ENCODE measurements at regions not wholly inside any gene's neighbourhood (a gene's known extent, or its start where the extent isn't known, plus 50 kb on each side); places are given as distances from the start of the nearest gene placed in this dataset.

- no peak for ATAC-seq
- TF ChIP-seq PATZ1 (CRISPR knock-in tag; IDR thresholded peaks at IDR 0.05; ENCODE audit: borderline replicate concordance), result no peak
- no peak for TF ChIP-seq POU6F1 (CRISPR knock-in tag; IDR thresholded peaks at IDR 0.05; ENCODE audit: borderline replicate concordance, low read depth)
- no peak for TF ChIP-seq ZNF8 (CRISPR knock-in tag; IDR thresholded peaks at IDR 0.05)
- TF ChIP-seq SNAI2 (CRISPR knock-in tag; IDR thresholded peaks at IDR 0.05), result no peak
- TF ChIP-seq ZFP3 (CRISPR knock-in tag; IDR thresholded peaks at IDR 0.05), result no peak
- no peak for TF ChIP-seq ZC3H10 (CRISPR knock-in tag; IDR thresholded peaks at IDR 0.05)
- no peak for TF ChIP-seq OSR1 (CRISPR knock-in tag; IDR thresholded peaks at IDR 0.05)
- no peak for TF ChIP-seq ZNF565 (CRISPR knock-in tag; conservative IDR thresholded peaks at IDR 0.05; ENCODE audit: low read depth)
- TF ChIP-seq ISL1 (CRISPR knock-in tag; IDR thresholded peaks at IDR 0.05), result no peak
- TF ChIP-seq RARB (CRISPR knock-in tag; IDR thresholded peaks at IDR 0.05), result no peak
- TF ChIP-seq TCF4 (CRISPR knock-in tag; IDR thresholded peaks at IDR 0.05; ENCODE audit: borderline replicate concordance), result no peak
- TF ChIP-seq ESRRG (CRISPR knock-in tag; IDR thresholded peaks at IDR 0.05), result no peak
- no peak for TF ChIP-seq TSHZ2 (CRISPR knock-in tag; IDR thresholded peaks at IDR 0.05)
These were observed 589.9 kb upstream of the GNPDA2 start for GRCh38 chr4:45316257-45316656.

GRCh38 chr4:45302828-45303227 is 576.5 kb upstream of the GNPDA2 start:
- no peak for ATAC-seq

GRCh38 chr4:45294464-45294863 is 568.1 kb upstream of the GNPDA2 start:
- TF ChIP-seq GLIS3 (CRISPR knock-in tag; IDR thresholded peaks at IDR 0.05), result no peak
- no peak for TF ChIP-seq ZFP3 (CRISPR knock-in tag; IDR thresholded peaks at IDR 0.05)
- no peak for TF ChIP-seq SNAI2 (CRISPR knock-in tag; IDR thresholded peaks at IDR 0.05)
- no peak for TF ChIP-seq OSR1 (CRISPR knock-in tag; IDR thresholded peaks at IDR 0.05)
- no peak for TF ChIP-seq ZNF8 (CRISPR knock-in tag; IDR thresholded peaks at IDR 0.05)
- no peak for TF ChIP-seq BACH2 (CRISPR knock-in tag; IDR thresholded peaks at IDR 0.05; ENCODE audit: borderline replicate concordance)
- TF ChIP-seq ARNTL (CRISPR knock-in tag; IDR thresholded peaks at IDR 0.05; ENCODE audit: borderline replicate concordance, low read depth), result no peak
- no peak for TF ChIP-seq TCF4 (CRISPR knock-in tag; IDR thresholded peaks at IDR 0.05; ENCODE audit: borderline replicate concordance)
- TF ChIP-seq PPARA (CRISPR knock-in tag; IDR thresholded peaks at IDR 0.05; ENCODE audit: borderline replicate concordance), result no peak
- no peak for TF ChIP-seq ZNF565 (CRISPR knock-in tag; conservative IDR thresholded peaks at IDR 0.05; ENCODE audit: low read depth)
- no peak for TF ChIP-seq PATZ1 (CRISPR knock-in tag; IDR thresholded peaks at IDR 0.05; ENCODE audit: borderline replicate concordance)
- no peak for TF ChIP-seq RARB (CRISPR knock-in tag; IDR thresholded peaks at IDR 0.05)
- no peak for TF ChIP-seq TSHZ2 (CRISPR knock-in tag; IDR thresholded peaks at IDR 0.05)
- no peak for TF ChIP-seq ISL1 (CRISPR knock-in tag; IDR thresholded peaks at IDR 0.05)
- ATAC-seq, result no peak

More at GRCh38 chr4:45302828-45303227, 576.5 kb upstream of the GNPDA2 start:
- TF ChIP-seq ZFP30 (CRISPR knock-in tag; IDR thresholded peaks at IDR 0.05) (no peak), TOX (CRISPR knock-in tag; IDR thresholded peaks at IDR 0.05; ENCODE audit: borderline replicate concordance) (no peak), TSHZ2 (CRISPR knock-in tag; IDR thresholded peaks at IDR 0.05) (no peak), SNAI2 (CRISPR knock-in tag; IDR thresholded peaks at IDR 0.05) (no peak), ZC3H10 (CRISPR knock-in tag; IDR thresholded peaks at IDR 0.05) (no peak)

All from SK-N-SH treated with all-trans-retinoic acid at 6 μM for 48 hours (cell line).